ENCODE measurements at regions not wholly inside any gene's neighbourhood (a gene's known extent, or its start where the extent isn't known, plus 50 kb on each side); places are given as distances from the start of the nearest gene placed in this dataset.
A peak's percentile ranks its signal among the peaks of the same experiment; 100 is the strongest.
"Not testable (repeated sequence)": the region's sequence is repeated elsewhere in the genome, so short reads cannot be mapped to it uniquely, and the experiment has no call there.

DNA sequence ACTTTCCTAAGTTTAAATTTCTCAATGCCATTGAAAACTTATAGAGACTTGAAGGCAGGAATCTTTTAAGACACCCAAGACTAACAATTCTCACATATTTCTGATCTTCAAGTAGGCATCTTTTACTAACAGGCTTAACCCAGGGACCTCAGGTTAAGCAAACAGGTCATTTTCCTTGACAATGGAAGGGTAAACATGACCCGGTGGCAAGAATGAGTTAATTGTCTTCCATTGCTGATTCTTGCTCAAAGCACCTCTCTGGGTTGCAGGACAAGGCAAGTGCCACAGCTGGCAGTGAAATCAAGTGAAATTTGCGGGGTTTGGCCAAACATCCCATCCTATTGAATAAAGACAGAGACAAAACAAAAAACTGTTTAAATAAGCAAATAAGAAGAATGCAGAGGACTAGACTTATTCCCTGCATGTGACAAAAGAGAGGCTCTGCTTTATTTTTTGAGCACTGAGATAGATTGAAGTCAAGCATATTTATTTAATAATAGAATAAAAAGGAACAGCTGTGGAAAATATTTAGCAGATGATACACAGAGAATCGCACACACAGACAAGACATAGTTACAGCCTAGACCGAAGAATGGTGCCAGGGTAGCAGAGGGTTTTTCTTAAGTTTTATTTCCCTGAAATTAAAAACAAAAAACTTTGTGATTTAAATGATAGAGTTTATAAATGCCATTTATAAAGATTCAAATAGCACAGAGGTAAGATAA lies 56.0 kb upstream of the MITF start:
- H3K27me3 ChIP-seq, result no peaks in the 10 kb centered on the region
- intact Hi-C loops (cut with DNase I; ENCODE audit: low total_unique reads), result no loop called here
- no peaks in the 10 kb centered on the region for H3K9me3 ChIP-seq
- DNase-seq (ENCODE audit: low spot score in 2 of 2), result no peak
- TF ChIP-seq, protein P1, sequence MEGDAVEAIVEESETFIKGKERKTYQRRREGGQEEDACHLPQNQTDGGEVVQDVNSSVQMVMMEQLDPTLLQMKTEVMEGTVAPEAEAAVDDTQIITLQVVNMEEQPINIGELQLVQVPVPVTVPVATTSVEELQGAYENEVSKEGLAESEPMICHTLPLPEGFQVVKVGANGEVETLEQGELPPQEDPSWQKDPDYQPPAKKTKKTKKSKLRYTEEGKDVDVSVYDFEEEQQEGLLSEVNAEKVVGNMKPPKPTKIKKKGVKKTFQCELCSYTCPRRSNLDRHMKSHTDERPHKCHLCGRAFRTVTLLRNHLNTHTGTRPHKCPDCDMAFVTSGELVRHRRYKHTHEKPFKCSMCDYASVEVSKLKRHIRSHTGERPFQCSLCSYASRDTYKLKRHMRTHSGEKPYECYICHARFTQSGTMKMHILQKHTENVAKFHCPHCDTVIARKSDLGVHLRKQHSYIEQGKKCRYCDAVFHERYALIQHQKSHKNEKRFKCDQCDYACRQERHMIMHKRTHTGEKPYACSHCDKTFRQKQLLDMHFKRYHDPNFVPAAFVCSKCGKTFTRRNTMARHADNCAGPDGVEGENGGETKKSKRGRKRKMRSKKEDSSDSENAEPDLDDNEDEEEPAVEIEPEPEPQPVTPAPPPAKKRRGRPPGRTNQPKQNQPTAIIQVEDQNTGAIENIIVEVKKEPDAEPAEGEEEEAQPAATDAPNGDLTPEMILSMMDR (IDR thresholded peaks at IDR 0.05), result no peak
- no peak for TF ChIP-seq POLR2A (IDR thresholded peaks at IDR 0.05)
- H3K4me3 ChIP-seq, result no peak overlapping the region
- H3K4me1 ChIP-seq, result no peaks in the 10 kb centered on the region
- H3K36me3 ChIP-seq, result no peaks in the 10 kb centered on the region
- H3K27ac ChIP-seq, result peak overlapping the region in 1 of 2 donors; percentile 26

DNA sequence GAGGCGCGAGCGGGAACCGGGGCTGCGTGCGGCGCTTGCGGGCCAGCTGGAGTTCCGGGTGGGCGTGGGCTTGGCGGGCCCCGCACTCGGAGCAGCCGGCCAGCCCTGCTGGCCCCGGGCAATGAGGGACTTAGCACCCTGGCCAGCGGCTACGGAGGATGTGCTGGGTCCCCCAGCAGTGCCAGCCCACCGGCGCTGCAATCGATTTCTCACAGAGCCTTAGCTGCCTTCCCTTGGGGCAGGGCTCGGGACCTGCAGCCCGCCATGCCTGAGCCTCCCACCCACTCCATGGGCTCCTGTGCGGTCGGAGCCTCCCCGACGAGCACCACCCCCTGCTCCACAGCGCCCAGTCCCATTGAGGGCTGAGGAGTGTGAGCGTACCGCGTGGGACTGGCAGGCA lies 61.8 kb upstream of the MITF start:
- DNase-seq (ENCODE audit: low spot score in 2 of 2); H3K4me3 ChIP-seq; H3K4me1 ChIP-seq; H3K27ac ChIP-seq; intact Hi-C loops (cut with DNase I; ENCODE audit: low total_unique reads); H3K36me3 ChIP-seq; H3K9me3 ChIP-seq; H3K27me3 ChIP-seq: not testable (repeated sequence)

DNA sequence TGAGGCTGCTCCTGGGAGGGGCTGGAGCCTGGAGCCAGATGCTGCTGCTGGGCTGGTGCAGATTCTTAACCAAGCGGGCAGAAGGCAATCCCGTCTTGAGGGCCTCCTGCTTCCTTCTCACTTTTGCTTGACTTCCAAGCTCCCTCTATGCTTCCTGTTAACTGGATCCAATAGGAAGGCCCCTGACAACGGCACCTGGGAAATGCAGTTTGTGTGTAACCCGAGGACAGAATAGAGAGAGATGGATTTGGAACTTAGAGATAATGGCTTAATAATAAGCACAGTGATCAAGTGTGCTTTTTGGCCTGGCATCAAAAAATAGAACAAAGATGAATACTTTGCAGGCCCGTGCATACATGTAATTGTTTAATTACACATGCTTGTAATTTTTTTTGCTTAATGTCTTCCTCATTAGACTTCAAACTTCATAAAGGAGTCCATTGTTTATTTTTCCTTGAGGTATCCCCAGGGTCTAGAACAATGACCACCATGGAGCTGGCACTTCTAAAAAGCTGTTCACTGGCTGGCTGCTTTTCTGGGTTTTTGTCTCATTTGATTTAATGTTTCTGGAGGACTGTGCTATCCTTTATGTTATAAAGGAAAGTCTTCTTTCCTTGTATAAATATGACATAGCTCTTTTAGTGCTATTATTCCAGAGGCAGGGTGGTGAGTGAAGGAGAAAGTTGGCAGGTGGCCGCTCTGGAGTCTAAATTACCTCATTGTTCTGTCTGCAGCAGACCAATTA lies 63.3 kb upstream of the MITF start:
- H3K36me3 ChIP-seq, result no peaks in the 10 kb centered on the region
- H3K27ac ChIP-seq, result peak overlapping the region in 1 of 2 donors; percentile 4

DNA sequence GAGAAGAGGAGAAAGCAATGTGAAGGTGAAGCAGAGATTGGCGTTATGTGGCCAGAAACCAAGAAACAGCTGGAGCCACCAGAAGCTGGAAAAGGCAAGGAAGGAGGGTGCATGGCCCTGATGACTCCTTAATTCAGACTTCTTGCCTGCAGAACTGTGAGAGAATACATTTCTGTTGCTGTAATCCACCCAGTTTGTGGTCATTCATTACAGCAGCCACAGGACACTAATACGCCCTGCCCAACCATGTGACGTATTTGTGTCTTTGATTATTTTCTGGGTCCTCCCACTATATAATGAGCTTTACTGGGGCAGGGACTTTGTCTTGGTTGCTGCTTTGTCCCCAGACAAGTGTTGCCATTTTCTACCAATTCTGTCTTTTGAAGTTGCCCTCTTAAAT lies 64.5 kb upstream of the MITF start:
- H3K27ac ChIP-seq, result no peak overlapping the region
- no peak for DNase-seq (ENCODE audit: low spot score in 2 of 2)
- no peaks in the 10 kb centered on the region for H3K36me3 ChIP-seq
- H3K27me3 ChIP-seq, result no peaks in the 10 kb centered on the region
- H3K9me3 ChIP-seq, result no peaks in the 10 kb centered on the region
- H3K4me3 ChIP-seq, result no peak overlapping the region
- TF ChIP-seq POLR2A (IDR thresholded peaks at IDR 0.05) (no peak), POLR2AphosphoS5 (IDR thresholded peaks at IDR 0.05) (no peak)
- TF ChIP-seq, protein P1 (IDR thresholded peaks at IDR 0.05), result no peak
- intact Hi-C loops (cut with DNase I; ENCODE audit: low total_unique reads), result no loop called here
- H3K4me1 ChIP-seq, result peaks cover 0 to 9% of the 10 kb centered on the region in 2 donors

More for the DNA sequence above, 63.3 kb upstream of the MITF start:
- peaks cover 0 to 9% of the 10 kb centered on the region in 2 donors for H3K4me1 ChIP-seq
- H3K27me3 ChIP-seq, result no peaks in the 10 kb centered on the region
- TF ChIP-seq, protein P1 (IDR thresholded peaks at IDR 0.05), result no peak
- TF ChIP-seq POLR2AphosphoS5 (IDR thresholded peaks at IDR 0.05), result no peak
- no peak for TF ChIP-seq POLR2A (IDR thresholded peaks at IDR 0.05)
- H3K9me3 ChIP-seq, result no peaks in the 10 kb centered on the region
- intact Hi-C loops (cut with DNase I; ENCODE audit: low total_unique reads), result no loop called here
- peak in 1 of 2 donors; percentile 39 for DNase-seq (ENCODE audit: low spot score in 2 of 2)
- no peak overlapping the region for H3K4me3 ChIP-seq

DNA sequence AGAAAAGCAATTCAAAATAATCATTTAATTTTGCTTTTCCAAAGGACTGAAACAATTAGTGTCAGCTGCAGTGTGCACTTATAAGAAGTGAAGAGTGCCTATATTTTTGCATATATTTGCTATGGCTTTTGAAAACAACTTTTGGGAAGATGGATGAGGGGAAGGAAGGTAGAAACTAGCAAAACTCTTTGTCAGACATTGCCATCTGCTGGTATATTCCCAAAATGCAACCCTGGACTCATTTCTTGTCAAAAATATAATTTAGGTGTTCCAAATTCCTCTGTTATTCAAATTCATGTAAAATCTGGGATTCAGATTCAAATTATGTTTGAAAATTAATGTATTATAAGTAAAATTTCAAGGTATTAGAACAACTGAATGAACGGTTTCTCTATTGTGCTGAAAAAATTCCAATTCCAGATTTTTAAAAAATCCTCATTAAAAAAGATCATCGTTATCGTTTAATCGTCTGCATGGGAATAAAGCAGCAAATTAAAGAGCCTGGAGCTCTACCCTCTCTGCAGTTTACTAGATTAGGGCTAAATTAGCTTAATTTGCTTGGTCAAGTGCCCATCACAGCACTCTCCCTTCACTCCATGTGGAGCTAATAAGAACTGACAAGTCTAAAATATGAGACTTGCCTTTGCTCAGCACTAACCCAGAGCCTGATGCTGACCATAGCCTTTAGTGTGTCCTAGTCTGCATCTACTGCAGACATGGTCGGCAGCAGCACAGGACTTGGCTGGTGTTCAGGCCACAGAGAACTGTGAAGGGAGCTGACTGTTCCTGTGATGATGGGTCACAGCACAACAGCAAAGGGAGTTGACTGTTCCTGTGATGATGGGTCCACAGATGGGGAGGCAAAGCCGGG lies 67.9 kb upstream of the MITF start:
- no peak for DNase-seq (ENCODE audit: low spot score in 2 of 2)
- Histone ChIP-seq H3K9me3 (no peaks in the 10 kb centered on the region), H3K27ac (no peak overlapping the region), H3K4me1 (peaks cover 0 to 4% of the 10 kb centered on the region in 2 donors), H3K27me3 (no peaks in the 10 kb centered on the region), H3K4me3 (no peak overlapping the region), H3K36me3 (no peaks in the 10 kb centered on the region)
- intact Hi-C loops (cut with DNase I; ENCODE audit: low total_unique reads), result no loop called here
- TF ChIP-seq, protein P1 (IDR thresholded peaks at IDR 0.05), result peak in 2 of 3 donors; percentile 68 to 70
- TF ChIP-seq POLR2A (IDR thresholded peaks at IDR 0.05), result no peak

Data from breast epithelium (tissue), 4 donors.